ENCODE measurements at regions not wholly inside any gene's neighbourhood (a gene's known extent, or its start where the extent isn't known, plus 50 kb on each side); places are given as distances from the start of the nearest gene placed in this dataset.

- no peak for DNase-seq (ENCODE audit: low read depth)
Measured at GRCh38 chr5:74028406-74028805, 402.4 kb downstream of the ARHGEF28 start.

GRCh38 chr5:74027732-74028338 lies 401.8 kb downstream of the ARHGEF28 start:
- DNase-seq (ENCODE audit: low read depth) = no peak

DNA sequence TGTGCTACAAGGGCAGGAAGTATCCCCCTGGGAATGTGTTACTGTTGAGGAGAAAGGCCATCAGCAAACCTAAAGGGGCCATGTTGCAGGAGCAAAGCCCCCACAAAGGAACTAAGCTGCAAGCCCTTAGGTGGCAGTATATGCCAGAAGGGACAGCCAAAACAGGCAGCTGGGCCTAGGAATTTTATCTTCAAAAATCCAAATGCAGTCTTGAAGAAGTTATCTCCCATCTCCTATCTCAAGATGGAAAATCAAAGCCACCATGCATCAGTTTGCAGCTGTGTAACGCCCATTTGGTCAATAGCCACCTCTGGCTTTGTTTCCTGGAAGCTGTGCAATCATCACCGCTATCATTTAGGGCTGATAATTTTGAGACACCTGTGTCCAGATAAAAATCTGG lies 400.3 kb downstream of the ARHGEF28 start:
- DNase-seq (ENCODE audit: low read depth) = no peak

- no peak for DNase-seq (ENCODE audit: low read depth)
Measured at GRCh38 chr5:74021126-74021525, 395.1 kb downstream of the ARHGEF28 start.

DNA sequence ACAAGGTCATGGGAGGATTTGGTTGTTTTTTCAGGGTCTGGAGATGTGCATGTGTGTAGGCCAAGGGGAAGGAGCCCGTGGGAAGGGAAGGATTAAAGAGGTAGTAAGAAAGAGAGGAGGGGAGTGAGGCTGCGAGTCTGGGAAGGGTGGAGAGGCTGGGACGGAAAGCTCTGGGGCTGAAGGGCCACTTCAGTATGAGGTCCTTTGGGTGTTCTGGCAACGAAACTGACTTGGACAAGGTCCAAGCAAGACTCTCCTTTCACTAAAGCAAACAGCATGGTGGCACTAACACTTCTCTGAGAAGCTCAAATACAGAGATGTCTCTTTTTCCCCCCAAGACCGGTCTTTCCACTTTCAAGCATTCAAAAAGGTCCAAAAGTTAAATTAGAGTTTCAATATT lies 394.5 kb downstream of the ARHGEF28 start:
- no peak for DNase-seq (ENCODE audit: low read depth)

GRCh38 chr5:74019923-74020322 lies 393.9 kb downstream of the ARHGEF28 start:
- DNase-seq (ENCODE audit: low read depth) = no peak

DNA sequence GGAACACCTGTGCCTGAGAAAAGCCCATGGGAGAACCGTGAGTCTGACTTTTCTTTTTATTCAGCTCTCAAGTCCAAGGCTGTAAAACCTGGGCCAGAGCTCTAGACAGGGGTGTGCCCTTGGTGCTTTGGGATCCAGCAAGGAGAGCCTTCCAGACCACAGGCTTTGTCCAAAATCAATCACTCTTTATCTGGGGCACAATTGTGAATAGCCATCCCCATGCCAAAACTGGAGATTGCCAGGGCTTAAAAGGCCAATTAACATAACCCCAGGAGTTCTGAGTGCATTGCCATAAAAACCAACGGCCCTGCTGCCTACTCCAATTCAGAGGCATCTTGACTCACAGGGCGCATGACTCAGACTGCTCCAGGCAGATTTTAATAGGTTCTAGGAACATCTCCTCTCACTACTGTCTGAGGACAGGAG lies 391.8 kb downstream of the ARHGEF28 start:
- DNase-seq (ENCODE audit: low read depth) = no peak

DNA sequence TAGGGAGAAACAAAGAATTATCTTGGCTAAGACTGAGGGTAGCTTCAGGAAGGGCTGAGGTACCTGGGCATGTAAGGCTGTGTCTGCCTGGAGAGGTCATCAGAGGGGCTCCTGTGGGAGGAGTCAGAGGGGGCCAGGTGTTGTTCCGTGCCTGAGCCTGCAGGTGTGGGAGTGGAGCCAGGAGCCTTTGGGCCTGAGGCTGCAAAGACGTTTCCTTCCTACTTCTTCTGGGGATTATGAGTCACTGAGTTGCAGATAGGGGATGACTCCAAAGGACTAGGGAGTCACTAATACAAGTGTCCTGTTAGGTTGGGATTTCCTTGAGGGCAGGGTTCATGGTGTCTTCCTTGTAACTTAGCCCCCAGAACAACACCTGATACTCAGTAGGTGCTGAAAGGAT lies 391.1 kb downstream of the ARHGEF28 start:
- no peak for DNase-seq (ENCODE audit: low read depth)

DNA sequence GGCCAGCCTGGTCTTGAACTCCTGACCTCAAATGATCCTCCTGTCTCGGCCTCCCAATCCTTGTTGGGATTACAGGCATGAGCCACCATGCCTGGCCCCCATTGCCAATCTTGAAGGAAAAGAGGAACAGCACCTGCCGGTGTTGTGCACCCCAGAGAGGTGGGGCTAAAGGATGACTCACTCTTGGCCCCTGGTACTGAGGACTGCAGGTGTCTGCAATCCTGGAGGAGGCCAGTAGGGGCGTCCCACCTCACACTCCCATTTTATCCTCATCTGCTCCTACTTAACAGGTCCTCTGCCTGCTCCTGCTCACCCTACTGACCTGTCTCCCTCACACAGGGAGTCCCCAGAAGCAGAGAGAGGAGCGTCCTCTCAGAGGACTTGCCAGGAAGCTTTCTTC lies 390.4 kb downstream of the ARHGEF28 start:
- no peak for DNase-seq (ENCODE audit: low read depth)

DNA sequence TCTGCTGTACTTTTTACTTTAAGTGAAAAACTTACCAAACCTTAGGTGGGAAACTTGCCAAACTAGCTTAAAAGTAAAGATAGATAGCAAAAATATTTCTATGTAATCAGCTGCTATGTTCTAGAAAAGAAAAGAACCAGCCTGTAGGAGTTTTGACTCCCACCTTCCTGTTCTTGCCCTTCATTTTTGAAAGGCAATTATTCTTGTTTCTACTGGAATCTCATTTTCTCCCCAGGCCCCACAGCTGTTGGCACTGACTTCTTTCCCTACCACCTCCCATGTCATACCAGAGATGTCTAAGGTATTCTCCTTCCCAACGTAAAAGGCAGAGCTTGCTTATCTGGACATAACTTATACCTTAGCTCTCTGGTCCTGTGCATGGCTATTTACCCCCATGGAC lies 389.7 kb downstream of the ARHGEF28 start:
- DNase-seq (ENCODE audit: low read depth) = no peak

DNA sequence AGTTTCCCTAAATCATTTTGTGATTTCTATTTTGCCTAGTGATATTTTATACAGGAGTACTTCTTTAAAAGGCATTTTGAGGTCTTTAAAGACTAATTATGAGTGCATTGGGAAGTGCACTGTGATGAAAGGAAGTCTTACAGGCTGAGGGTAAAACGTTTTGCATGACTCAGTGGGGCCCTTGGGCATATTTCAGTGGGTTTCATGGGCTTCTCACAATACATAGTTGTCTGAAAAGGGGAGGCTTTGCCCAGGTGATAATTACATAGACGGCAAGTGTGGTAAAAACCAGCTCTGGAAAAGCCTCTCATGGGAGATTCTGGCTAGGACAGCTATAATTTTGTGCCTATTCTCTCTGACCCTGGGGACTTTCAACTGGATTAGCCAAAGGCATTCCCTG lies 387.2 kb downstream of the ARHGEF28 start:
- DNase-seq (ENCODE audit: low read depth) = no peak

- no peak for DNase-seq (ENCODE audit: low read depth)
Measured at GRCh38 chr5:74009502-74009901, 383.5 kb downstream of the ARHGEF28 start.

DNA sequence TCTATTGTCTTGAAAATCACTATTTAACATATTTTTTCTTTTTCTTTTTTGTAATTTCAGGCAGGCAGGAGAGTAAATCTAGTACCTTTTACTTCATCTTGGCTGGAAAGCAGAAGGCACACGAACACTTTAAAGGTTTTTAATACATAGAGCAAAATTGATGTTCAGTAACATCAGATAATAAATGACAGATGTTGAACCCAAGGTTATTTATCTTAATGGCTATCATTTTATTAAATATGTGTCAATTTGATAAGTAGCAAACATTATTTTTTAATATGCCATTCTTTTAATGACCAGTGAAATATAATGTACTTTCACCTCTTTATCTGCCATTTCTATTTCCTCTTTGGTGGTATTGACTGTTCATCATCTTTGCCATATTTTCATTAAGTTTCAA lies 381.2 kb downstream of the ARHGEF28 start:
- DNase-seq (ENCODE audit: low read depth) = no peak

- no peak for DNase-seq (ENCODE audit: low read depth)
Measured at GRCh38 chr5:73999297-73999696, 373.3 kb downstream of the ARHGEF28 start.

- DNase-seq (ENCODE audit: low read depth) = no peak
Measured at GRCh38 chr5:73998489-73998888, 372.5 kb downstream of the ARHGEF28 start.

DNA sequence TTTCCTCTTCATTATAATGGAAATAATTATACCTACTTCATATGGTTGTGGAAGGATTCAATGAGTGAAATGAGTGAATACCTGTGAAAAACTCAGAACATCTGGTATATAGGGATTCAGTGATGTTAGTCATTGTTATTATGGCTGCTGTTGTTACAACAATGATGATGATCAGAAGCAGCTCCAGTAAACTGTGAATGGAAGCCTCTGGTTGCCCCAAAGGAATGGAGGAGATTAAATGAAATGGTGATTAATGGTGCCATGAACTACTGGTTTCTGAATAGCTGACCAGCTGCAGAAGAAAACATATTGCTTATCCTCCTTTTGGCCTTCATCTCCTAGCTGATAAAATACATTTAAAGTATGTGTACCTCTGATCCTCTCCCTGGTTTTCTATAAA lies 372.0 kb downstream of the ARHGEF28 start:
- no peak for DNase-seq (ENCODE audit: low read depth)

DNA sequence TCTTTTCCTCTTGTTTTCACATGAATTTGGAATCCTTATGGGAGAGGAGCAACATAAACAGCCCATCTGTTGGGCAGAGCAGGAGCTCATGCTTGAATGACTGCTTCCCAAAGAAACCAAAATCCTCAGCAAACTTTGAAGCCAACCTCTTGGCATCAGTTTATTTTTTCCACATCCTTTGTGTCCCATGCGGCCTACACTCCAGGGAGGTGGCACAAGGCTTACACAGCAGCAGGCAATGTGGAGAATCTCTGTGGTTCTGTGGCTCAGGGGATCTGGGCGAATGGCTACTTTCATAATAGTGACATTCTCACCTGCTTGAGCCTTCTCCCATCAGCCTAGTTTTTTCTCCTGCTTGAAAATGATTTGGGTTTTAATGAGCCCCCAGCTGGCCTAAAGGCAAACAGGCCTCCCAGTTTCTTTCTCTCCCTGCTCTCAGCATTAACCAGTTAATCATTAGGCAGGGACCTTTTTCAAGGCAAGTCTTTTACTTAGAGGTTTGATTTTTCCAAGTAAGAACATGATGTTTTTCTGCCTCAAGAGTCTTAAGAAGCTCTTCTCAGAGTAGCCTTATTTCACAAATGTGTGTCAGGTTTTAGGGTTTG lies 370.3 kb downstream of the ARHGEF28 start:
- no peak for DNase-seq (ENCODE audit: low read depth)

- no peak for DNase-seq (ENCODE audit: low read depth)
Measured at GRCh38 chr5:73994963-73995362, 369.0 kb downstream of the ARHGEF28 start.
